ENCODE measurements at regions not wholly inside any gene's neighbourhood (a gene's known extent, or its start where the extent isn't known, plus 50 kb on each side); places are given as distances from the start of the nearest gene placed in this dataset.

DNA sequence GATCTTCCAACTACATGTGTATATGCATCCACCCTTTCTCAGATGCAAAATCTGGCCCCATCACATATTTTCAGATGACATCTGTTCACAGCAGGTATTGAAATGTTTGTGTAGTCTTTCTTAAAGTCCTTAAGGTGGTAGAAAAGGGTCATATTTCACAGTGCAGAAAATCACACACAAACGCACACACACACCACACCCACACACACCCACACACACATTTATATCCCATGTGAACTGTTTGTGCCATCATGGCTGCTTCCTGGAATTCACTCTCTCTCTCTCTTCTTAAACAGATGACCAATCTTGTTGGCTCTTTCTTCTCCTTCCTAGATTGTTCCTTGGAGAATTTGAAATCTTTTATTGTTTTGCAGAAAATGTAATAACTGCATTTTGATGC is 663.0 kb upstream of the GRM3 start:
- TF ChIP-seq, protein P1, sequence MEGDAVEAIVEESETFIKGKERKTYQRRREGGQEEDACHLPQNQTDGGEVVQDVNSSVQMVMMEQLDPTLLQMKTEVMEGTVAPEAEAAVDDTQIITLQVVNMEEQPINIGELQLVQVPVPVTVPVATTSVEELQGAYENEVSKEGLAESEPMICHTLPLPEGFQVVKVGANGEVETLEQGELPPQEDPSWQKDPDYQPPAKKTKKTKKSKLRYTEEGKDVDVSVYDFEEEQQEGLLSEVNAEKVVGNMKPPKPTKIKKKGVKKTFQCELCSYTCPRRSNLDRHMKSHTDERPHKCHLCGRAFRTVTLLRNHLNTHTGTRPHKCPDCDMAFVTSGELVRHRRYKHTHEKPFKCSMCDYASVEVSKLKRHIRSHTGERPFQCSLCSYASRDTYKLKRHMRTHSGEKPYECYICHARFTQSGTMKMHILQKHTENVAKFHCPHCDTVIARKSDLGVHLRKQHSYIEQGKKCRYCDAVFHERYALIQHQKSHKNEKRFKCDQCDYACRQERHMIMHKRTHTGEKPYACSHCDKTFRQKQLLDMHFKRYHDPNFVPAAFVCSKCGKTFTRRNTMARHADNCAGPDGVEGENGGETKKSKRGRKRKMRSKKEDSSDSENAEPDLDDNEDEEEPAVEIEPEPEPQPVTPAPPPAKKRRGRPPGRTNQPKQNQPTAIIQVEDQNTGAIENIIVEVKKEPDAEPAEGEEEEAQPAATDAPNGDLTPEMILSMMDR (IDR thresholded peaks at IDR 0.05), result no peak
- TF ChIP-seq POLR2AphosphoS5 (IDR thresholded peaks at IDR 0.05), result no peak
- no peak for TF ChIP-seq EP300 (IDR thresholded peaks at IDR 0.05)
- no peak for TF ChIP-seq POLR2A (IDR thresholded peaks at IDR 0.05)
- H3K27ac ChIP-seq, result no peak overlapping the region
- H3K4me1 ChIP-seq, result no peaks in the 10 kb centered on the region
- H3K4me3 ChIP-seq, result no peak overlapping the region
- H3K9me3 ChIP-seq, result no peaks in the 10 kb centered on the region
- 54% methylated on average over 1 of the region's 1 CpG for WGBS
- H3K27me3 ChIP-seq, result no peaks in the 10 kb centered on the region
- no peaks in the 10 kb centered on the region for H3K36me3 ChIP-seq
- DNase-seq (ENCODE audit: low spot score in 2 of 2), result no peak

DNA sequence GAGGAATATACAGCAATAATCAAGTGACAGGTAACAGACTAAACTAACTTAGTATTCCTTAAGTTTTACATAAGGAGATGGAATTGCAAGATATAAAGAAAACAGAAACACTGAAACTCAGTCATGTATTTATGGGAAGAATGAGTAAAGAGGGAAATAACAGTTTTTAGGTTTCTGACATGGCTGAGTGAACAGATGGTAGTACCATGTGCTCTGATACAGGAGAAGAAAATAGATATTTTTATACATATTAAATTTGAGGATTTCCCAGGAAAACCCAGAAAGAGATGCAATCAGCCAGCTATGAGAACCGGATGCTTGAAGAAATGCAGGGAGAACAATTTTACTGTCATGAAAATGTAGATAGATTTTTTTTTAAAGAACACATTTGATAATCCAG is 669.5 kb upstream of the GRM3 start:
- Histone ChIP-seq H3K27me3 (no peaks in the 10 kb centered on the region), H3K27ac (no peak overlapping the region), H3K4me1 (no peaks in the 10 kb centered on the region), H3K9me3 (peaks cover 4% of the 10 kb centered on the region), H3K4me3 (no peak overlapping the region), H3K36me3 (no peaks in the 10 kb centered on the region)
- TF ChIP-seq EP300 (IDR thresholded peaks at IDR 0.05) (no peak), POLR2A (IDR thresholded peaks at IDR 0.05) (no peak), POLR2AphosphoS5 (IDR thresholded peaks at IDR 0.05) (no peak)
- TF ChIP-seq, protein P1 (IDR thresholded peaks at IDR 0.05), result no peak
- no peak for DNase-seq (ENCODE audit: low spot score in 2 of 2)
- 56% methylated on average over 1 of the region's 1 CpG for WGBS

DNA sequence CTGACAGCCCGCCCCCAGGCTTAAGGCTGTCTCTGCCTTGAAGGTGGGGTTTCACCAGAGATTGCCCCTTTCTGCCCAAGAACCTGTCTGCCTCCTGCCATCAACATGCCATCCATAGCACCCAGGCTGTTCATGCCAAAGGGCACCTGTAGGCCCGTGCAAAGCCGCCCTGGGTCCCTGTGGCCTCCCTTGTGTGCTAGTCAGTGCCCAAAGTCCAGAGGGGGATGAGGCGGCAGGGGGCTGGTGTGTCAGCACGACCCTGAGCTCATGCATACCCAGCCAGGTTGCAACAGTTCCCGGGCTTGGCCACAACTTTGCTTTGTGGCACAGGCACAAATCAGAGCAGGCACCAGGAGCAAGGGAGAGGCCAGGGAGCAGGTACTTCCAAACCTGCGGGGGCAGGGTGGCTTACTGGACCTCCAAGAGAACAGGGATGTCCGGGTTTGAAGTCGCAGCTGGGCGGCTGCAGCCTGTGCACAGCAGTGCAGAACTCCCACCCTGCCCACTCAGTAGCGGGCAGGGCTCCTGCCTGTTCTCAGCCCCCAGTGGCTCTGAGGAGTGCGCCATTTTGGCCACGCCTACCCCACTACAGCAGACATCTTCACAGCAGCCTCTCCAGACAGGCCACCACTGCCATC is 671.1 kb upstream of the GRM3 start:
- no peaks in the 10 kb centered on the region for H3K36me3 ChIP-seq
- no peaks in the 10 kb centered on the region for H3K27me3 ChIP-seq
- no peak overlapping the region for H3K4me3 ChIP-seq
- 88% methylated on average over 4 of the region's 13 CpGs for WGBS
- no peak overlapping the region for H3K27ac ChIP-seq
- H3K4me1 ChIP-seq, result no peaks in the 10 kb centered on the region
- H3K9me3 ChIP-seq, result peaks cover 5% of the 10 kb centered on the region
- no peak for TF ChIP-seq POLR2A (IDR thresholded peaks at IDR 0.05)
- TF ChIP-seq EP300 (IDR thresholded peaks at IDR 0.05), result no peak
- TF ChIP-seq, protein P1 (IDR thresholded peaks at IDR 0.05), result no peak
- no peak for TF ChIP-seq POLR2AphosphoS5 (IDR thresholded peaks at IDR 0.05)
- DNase-seq (ENCODE audit: low spot score in 2 of 2), result no peak

- no peaks in the 10 kb centered on the region for H3K27me3 ChIP-seq
- H3K4me3 ChIP-seq, result no peak overlapping the region
- no peak for DNase-seq (ENCODE audit: low spot score in 2 of 2)
- H3K36me3 ChIP-seq, result no peaks in the 10 kb centered on the region
- 51% methylated on average over 3 of the region's 3 CpGs for WGBS
- H3K9me3 ChIP-seq, result no peaks in the 10 kb centered on the region
- TF ChIP-seq, protein P1 (IDR thresholded peaks at IDR 0.05), result no peak
- TF ChIP-seq POLR2AphosphoS5 (IDR thresholded peaks at IDR 0.05) (no peak), EP300 (IDR thresholded peaks at IDR 0.05) (no peak), POLR2A (IDR thresholded peaks at IDR 0.05) (no peak)
- H3K4me1 ChIP-seq, result no peaks in the 10 kb centered on the region
- H3K27ac ChIP-seq, result no peak overlapping the region
Observed at GRCh38 chr7:85954961-85955360, 688.7 kb upstream of the GRM3 start.

DNA sequence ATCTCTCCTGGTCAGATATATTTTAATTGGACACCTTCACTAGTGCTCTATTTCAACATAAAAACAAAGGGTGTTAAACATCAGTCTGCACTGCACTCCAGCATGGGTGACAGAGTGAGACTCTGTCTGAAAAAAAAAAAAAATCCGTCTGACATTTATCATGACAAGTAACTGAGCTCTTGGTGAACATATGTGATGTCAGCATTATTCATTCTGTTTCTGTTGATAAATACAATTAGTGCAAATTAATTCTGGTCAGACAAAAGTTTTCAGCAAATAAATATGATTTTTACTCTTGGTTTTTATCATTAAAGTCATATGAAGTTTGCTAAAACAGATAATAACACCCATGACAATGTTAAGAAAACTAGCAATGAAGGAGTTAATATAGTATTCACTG is 692.8 kb upstream of the GRM3 start:
- H3K9me3 ChIP-seq, result peaks cover 25% of the 10 kb centered on the region
- no peak overlapping the region for H3K4me3 ChIP-seq
- TF ChIP-seq, protein P1 (IDR thresholded peaks at IDR 0.05), result no peak
- TF ChIP-seq POLR2AphosphoS5 (IDR thresholded peaks at IDR 0.05) (no peak), EP300 (IDR thresholded peaks at IDR 0.05) (no peak), POLR2A (IDR thresholded peaks at IDR 0.05) (no peak)
- no peak overlapping the region for H3K27ac ChIP-seq
- DNase-seq (ENCODE audit: low spot score in 2 of 2), result no peak
- no peaks in the 10 kb centered on the region for H3K4me1 ChIP-seq
- H3K36me3 ChIP-seq, result no peaks in the 10 kb centered on the region
- WGBS, result 50% methylated on average over 1 of the region's 1 CpG
- H3K27me3 ChIP-seq, result no peaks in the 10 kb centered on the region
